Spinal cord (tissue), 9 donors: ENCODE measurements at regions not wholly inside any gene's neighbourhood (a gene's known extent, or its start where the extent isn't known, plus 50 kb on each side); places are given as distances from the start of the nearest gene placed in this dataset.
"Not testable (repeated sequence)": the region's sequence is repeated elsewhere in the genome, so short reads cannot be mapped to it uniquely, and the experiment has no call there.

Source experiments
- DNase-seq, 6 donors: peaks; one replicate each; pipeline versions ENCODE4 v3.0.0 to v3.0.0-alpha.2; 2013 to 2015; ENCODE audit warnings: low spot score in 6 of 6, low read depth in 4 of 6
- H3K27ac ChIP-seq: one replicate; pipeline ENCODE4 v1.5.1; 2013; ENCODE audit warnings: low read depth, low read length, control low read depth
- H3K27me3 ChIP-seq: one replicate; pipeline ENCODE4 v1.6.1; 2013; ENCODE audit warnings: low read length; ENCODE audit not compliant: control insufficient read depth, insufficient read depth
- H3K36me3 ChIP-seq: one replicate; pipeline ENCODE4 v1.6.1; 2013; ENCODE audit warnings: low read length; ENCODE audit not compliant: control insufficient read depth, insufficient read depth
- H3K4me1 ChIP-seq: one replicate; pipeline ENCODE4 v1.6.1; 2013; ENCODE audit warnings: low read length; ENCODE audit not compliant: control insufficient read depth, insufficient read depth
- H3K4me3 ChIP-seq: one replicate; pipeline ENCODE4 v1.5.1; 2013; ENCODE audit warnings: low read depth, low read length, control low read depth
- H3K9me3 ChIP-seq: one replicate; pipeline ENCODE4 v1.6.1; 2013; ENCODE audit warnings: low read length; ENCODE audit not compliant: control insufficient read depth, insufficient read depth
- WGBS: methylation state at CpG from one replicate; pipeline ENCODE4 v1.1.5; 2013; ENCODE audit warnings: missing lambda C conversion rate; ENCODE audit not compliant: insufficient coverage; 5-methylcytosine and 5-hydroxymethylcytosine counted together
- donor health status: healthy.

GRCh38 chr13:50745542-50746115, 97.9 kb downstream of the DLEU7 start:
- no peaks in the 10 kb centered on the region for H3K27me3 ChIP-seq
- no peaks in the 10 kb centered on the region for H3K36me3 ChIP-seq
- peaks cover 4% of the 10 kb centered on the region for H3K4me1 ChIP-seq
- WGBS: no CpG with 5 or more reads among the region's 4 CpGs
- DNase-seq: no peak
- H3K9me3 ChIP-seq: no peaks in the 10 kb centered on the region
- H3K4me3 ChIP-seq: no peak overlapping the region
- H3K27ac ChIP-seq: no peak overlapping the region

- no peaks in the 10 kb centered on the region for H3K27me3 ChIP-seq
- H3K9me3 ChIP-seq: no peaks in the 10 kb centered on the region
- WGBS: no CpG with 5 or more reads among the region's 3 CpGs
- peak in 2 of 6 donors; percentile 15 to 71 for DNase-seq
- no peak overlapping the region for H3K4me3 ChIP-seq
- peak overlapping the region; percentile 66 for H3K27ac ChIP-seq
- no peaks in the 10 kb centered on the region for H3K36me3 ChIP-seq
- H3K4me1 ChIP-seq: peaks cover 4% of the 10 kb centered on the region
These were observed 95.6 kb downstream of the DLEU7 start for GRCh38 chr13:50747737-50748350.

GRCh38 chr13:50753221-50753620, 90.3 kb downstream of the DLEU7 start:
- not testable (repeated sequence) for DNase-seq, H3K36me3 ChIP-seq, H3K4me1 ChIP-seq, H3K4me3 ChIP-seq, H3K27me3 ChIP-seq, H3K9me3 ChIP-seq, H3K27ac ChIP-seq
- 93% methylated on average over 17 of the region's 17 CpGs for WGBS

DNA sequence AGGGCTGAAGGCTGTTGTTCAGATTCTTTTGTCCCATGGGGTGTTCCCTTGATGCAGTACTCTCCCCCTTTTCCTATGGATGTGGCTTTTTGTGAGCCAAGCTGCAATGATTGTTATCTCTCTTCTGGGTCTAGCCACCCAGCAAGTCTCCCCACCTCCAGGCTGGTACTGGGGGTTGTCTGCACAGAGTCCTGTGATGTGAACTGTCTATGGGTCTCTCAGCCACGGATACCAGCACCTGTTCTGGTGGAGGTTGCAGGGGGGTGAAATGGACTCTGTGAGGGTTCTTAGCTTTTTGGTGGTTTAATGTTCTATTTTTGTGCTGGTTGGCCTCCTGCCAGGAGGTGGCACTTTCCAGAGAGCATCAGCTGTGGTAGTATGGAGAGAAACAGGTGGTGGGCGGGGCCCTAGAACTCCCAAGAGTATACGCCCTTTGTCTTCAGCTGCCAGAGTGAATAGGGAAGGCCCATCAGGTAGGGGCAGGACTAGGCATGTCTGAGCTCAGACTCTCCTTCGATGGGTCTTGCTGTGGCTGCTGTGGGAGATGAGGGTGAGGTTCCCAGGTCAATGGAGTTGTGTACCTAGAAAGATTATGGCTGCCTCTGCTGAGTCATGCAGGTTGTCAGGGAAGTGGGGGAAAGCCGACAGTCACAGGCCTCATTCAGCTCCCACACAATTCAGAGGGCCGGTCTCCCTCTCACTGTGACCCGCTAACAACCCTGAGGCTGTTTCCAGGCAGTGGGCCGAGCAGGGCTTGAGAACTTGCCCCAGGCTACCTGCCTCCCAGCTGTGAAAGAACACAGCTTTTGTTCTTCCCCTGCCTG, 87.4 kb downstream of the DLEU7 start:
- not testable (repeated sequence) for DNase-seq, H3K36me3 ChIP-seq, H3K27ac ChIP-seq, H3K27me3 ChIP-seq, H3K9me3 ChIP-seq, H3K4me1 ChIP-seq, H3K4me3 ChIP-seq
- 81% methylated on average over 6 of the region's 8 CpGs for WGBS

DNA sequence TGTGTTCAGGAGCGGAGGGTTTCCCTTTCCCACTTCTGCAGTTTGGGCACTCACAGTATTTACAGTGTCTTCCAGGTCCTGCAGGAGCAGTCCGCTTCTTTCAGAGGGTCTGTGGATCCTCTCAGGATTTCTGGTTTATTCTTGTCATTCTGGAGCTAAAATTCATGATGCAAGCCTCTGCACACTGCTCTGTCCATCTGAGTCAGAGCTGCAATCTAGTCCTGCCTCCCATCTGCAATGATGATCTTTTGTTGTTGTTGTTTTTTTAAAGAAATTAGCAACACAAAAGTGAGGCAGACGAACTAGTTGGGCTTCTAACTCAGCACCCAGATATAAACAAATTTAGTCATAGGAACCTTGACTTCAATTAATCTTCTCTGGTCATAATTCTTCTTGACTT, 86.5 kb downstream of the DLEU7 start:
- H3K4me3 ChIP-seq: no peak overlapping the region
- 100% methylated on average over 1 of the region's 3 CpGs for WGBS
- no peaks in the 10 kb centered on the region for H3K9me3 ChIP-seq
- no peaks in the 10 kb centered on the region for H3K36me3 ChIP-seq
- H3K27ac ChIP-seq: no peak overlapping the region
- H3K27me3 ChIP-seq: no peaks in the 10 kb centered on the region
- no peak for DNase-seq
- H3K4me1 ChIP-seq: no peaks in the 10 kb centered on the region

DNA sequence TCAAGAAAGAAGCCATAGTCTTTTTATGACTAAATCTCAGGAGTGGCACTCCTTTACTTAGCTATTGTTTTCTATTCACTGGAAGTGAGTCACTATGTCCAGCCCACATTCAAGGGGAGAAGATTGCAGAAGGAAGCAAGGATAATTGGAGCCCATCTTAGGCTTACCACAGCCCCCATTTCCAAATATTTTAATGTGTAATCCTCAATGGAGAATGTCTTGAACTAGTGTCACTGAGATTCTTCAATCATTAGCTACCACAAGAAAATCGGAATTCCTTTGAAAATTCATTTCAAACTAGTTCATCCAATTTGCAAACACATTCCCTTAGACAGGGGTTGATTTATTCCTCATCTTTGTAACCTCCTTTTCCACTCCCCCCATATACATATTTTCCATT, 84.7 kb downstream of the DLEU7 start:
- no peaks in the 10 kb centered on the region for H3K9me3 ChIP-seq
- H3K4me1 ChIP-seq: no peaks in the 10 kb centered on the region
- no peak overlapping the region for H3K27ac ChIP-seq
- DNase-seq: no peak
- H3K4me3 ChIP-seq: no peak overlapping the region
- no peaks in the 10 kb centered on the region for H3K36me3 ChIP-seq
- H3K27me3 ChIP-seq: no peaks in the 10 kb centered on the region
- 88% methylated on average over 1 of the region's 1 CpG for WGBS

- DNase-seq: no peak
- H3K27me3 ChIP-seq: no peaks in the 10 kb centered on the region
These were observed 82.7 kb downstream of the DLEU7 start for GRCh38 chr13:50760751-50761150.

DNA sequence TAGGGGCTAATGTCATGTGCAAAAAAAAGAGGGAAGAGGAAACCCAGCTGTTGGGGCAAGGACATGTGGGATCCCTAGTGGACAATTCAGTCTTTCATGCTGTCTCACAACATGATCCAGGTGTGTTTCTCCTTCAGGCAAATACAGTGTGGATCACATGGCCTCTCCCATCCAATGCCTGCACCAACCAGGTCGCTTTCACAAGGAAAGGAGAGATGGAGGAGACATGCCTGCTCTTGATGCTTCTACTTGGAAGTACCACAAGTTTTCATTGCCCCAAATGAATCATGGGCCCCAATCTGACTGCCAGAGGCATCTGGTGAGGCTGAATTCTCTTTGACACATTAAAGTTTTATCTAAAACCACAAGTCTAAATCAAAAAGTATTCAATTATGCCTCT, 82.1 kb downstream of the DLEU7 start:
- no peaks in the 10 kb centered on the region for H3K4me1 ChIP-seq
- DNase-seq: no peak
- no CpG with 5 or more reads among the region's 1 CpG for WGBS
- H3K27ac ChIP-seq: no peak overlapping the region
- H3K36me3 ChIP-seq: no peaks in the 10 kb centered on the region
- H3K9me3 ChIP-seq: no peaks in the 10 kb centered on the region
- no peaks in the 10 kb centered on the region for H3K27me3 ChIP-seq
- H3K4me3 ChIP-seq: no peak overlapping the region

More at GRCh38 chr13:50760751-50761150, 82.7 kb downstream of the DLEU7 start:
- WGBS: no CpG with 5 or more reads among the region's 1 CpG
- H3K36me3 ChIP-seq: no peaks in the 10 kb centered on the region
- H3K4me1 ChIP-seq: no peaks in the 10 kb centered on the region
- H3K27ac ChIP-seq: no peak overlapping the region
- no peak overlapping the region for H3K4me3 ChIP-seq
- no peaks in the 10 kb centered on the region for H3K9me3 ChIP-seq

GRCh38 chr13:50762969-50763567, 80.4 kb downstream of the DLEU7 start:
- Histone ChIP-seq H3K4me3 (no peak overlapping the region), H3K9me3 (no peaks in the 10 kb centered on the region), H3K27me3 (no peaks in the 10 kb centered on the region), H3K27ac (no peak overlapping the region), H3K36me3 (no peaks in the 10 kb centered on the region), H3K4me1 (no peaks in the 10 kb centered on the region)
- DNase-seq: no peak
- 58% methylated on average over 3 of the region's 4 CpGs for WGBS
